GM18511 (cell line): ENCODE measurements at regions not wholly inside any gene's neighbourhood (a gene's known extent, or its start where the extent isn't known, plus 50 kb on each side); places are given as distances from the start of the nearest gene placed in this dataset.

ENCODE experiments used
- ATAC-seq: cut with Tn5 transposase; IDR thresholded peaks from one replicate; pipeline ENCODE4 v1.9.1; 2021; ENCODE audit warnings: mild to moderate bottlenecking, moderate library complexity; ENCODE audit not compliant: unreplicated experiment

DNA sequence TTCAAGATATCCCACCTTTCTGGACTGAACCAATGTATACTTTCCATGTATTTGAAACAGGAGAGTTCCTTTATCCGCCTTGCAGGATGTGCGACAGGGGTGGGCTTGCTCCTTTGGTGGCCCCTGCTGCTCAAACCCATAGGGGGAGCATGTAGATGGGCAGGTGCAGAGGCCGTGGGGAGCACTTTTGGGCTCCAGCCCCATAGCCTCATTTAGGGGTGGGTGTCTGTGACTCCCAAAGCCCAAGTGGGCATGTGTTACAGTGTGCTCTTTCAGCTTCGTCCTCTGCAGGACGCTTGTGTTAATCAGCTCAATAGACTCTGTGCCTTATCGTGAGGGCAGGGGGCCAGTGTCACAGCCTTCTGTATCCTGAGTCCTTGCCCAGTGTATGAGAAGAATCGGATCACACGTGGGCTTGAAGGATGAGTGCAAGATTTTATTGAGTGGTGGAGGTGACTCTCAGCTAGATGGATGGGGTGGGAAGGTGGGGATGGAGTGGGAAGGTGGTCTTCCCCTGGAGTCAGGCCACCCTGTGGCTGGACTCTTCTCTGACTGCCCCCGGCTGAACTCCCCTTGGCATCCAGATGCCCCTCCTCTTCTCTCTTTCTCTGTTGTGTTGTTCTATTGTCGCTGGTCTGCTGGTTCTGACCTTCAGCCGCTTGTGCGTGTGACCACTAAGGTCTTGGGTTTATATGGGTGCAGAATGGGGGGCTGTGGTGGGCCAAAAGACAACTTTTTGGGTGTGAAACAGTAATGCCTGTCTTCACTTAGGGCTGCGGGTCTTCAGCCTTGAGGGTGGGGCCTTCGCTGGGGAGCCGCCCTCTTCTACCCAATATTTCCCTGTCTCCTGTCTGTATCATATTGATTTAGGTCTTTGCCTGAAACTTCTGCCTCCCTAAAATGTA, 262.2 kb downstream of the GLRX3 start:
- ATAC-seq: no peak

DNA sequence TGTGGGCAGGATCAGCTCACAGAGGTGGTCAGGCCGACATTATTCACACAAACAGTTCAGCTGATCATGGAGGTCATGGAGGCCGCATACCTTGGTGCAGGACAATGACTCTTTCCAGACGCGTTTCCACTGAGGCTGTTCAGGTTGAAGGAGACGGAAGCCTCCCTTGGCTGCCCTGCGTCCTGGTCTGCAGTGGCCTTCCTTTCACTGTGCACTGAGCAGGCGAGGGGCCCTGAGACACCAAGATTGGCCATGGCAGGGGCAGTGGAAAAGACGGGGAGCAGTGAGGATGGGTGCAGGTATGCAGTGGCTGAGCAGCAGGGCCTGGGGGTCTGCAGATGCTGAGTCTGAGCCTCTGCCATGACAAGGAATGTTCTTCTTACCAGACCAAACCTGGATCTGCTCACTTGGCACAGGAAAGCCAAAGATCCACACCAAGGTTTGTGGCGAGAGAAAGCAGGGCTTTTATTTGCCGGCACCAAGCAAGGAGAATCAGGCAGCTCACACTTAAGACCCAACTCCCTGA, 263.3 kb downstream of the GLRX3 start:
- no peak for ATAC-seq

DNA sequence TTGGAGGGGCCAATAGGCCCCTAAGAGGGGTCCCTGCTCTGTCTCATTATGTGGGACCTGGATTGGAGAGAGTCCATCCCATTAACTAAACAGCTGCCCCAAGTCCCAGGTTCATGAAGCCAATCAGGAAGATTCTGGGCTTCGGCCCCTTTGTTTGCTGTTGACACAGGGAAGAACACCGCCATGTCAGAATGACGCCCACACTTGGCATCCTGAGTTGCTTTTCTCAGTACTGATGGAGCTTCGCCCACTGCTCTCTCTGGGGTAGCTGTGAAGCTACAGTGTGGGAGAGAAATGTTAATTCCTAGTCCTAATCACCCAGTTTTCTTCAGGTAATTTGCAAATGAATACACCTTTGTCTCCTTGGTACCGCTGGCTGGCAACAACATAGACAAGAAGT, 264.7 kb downstream of the GLRX3 start:
- no peak for ATAC-seq

DNA sequence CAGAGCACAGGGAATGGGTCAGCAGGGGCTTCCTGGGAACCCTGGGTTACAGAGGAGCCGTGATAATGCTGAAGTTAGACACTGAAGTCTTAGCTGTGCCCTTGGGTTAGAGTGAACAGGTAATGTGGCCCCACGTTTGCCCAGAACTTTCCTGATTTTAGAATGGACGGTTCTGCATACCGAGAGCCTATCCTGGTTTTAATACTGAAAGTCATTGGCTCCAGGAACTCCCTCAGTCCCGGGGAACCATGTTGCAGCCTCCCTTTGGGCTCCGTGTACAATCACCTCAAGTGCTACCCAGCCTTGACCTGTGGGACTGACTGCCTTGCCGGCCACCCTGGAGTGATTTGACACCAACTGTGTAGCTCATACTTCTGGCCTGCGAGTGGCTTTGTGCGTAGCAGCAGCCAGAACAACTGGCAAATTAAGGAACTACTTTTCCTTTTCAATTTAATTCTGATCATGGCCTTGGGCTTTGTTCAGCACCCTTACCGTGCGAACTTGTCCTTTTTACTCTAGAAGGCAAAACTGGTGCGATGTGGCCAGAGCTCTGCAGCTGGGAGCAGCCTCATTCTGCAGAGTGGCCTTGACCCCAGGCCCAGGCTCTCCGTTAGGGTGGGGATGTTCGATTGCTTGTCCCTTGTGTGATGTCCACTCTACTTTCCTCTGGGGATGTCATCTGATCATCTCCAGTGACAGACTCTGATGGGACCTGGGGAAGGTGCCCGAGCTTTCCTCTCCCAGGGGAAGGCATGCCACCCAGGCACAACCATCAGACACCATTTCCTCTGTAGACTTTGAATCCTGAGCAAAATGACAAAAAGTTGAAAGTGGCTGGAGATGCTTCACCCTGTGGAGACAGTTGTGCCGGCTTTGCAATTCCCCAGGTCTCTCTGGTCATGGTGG, 265.9 kb downstream of the GLRX3 start:
- ATAC-seq: no peak

DNA sequence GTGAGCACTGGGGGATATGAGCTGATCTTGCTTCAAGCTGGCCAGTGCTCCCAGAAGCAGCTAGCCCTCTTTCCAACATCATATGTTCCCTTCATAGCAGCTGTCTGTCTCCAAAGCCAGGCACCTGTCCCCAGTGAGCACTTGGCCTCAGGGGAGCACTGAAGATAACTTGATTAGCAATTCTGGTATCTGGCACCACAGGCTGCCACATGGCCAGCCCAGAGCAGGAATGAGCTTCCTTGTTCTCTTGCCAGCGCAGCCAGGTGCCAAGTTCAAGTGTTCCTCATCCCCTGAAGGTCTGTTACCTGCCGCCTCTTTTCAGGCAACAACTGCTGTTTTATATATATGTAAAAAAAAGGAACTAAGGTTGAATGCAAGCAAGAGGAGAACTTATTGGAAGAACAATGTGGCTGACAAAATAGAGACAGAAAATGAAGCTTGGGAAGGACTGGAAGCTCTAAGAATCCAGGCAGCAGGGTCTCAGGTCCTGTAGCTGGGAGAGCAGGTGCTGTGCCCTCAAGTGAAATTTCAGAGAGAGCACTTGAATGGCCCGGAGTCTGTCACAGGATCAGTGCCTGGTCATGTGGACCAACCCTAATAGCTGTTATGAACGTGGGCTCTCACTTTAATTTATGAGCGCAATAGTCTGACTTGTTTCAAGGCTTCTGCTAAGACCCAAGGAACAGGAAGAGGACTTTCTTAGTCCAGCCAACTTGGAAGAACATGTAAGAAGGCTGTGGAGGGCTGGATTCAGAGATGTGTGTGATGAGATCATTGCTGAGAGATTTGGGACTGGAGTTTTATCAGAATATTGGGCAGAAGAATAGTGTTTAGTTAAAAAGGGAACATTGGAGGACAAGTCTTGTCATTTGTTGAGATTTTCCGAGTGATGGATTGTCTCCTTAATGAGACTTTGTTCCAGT, 267.2 kb downstream of the GLRX3 start:
- ATAC-seq: no peak

DNA sequence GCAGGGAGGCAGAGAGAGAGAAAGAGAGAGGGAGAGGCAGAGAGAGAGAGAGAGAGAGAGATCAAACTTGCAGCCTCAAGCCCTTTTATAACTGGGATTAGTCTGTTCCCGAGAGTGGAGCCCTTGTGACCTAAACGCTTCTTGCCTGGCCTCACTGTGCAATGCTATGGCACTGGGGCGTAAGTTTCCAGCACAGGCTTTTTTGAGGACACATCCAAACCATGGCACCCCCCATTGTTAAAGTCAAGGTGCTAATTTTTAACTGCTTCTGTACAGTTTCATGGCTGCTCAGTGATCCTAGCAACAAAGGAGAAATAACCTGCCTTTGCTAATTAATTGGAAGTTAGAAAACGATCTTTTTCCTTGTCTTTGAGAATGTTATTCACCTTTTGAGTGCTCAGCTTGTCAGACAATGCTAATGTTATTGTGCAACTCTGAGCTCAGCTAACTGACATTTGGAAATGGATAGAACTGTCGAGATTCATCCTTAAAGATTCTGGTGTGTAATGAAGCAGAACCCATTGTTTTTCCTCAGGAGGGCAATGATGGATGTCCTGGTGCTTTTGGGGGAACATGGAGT, 268.4 kb downstream of the GLRX3 start:
- ATAC-seq: no peak

DNA sequence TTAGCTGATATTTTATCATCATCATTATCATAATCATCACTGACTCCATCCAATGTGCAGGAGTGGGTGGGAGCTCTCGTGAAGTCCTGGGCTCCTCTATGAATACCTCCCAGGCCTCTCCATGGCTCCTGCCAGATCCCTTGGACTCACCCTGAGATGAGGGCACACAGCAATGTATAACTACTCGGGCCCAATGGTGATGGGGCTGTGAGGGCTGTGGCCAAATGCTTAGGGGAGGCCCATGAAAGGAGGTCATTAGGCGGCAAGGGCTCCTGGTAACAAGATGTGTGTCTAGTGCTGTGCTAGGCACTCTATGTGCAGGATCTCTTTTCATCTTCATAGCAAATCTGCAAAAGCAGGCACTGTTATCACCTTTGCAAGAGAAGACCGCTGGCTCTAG, 270.9 kb downstream of the GLRX3 start:
- no peak for ATAC-seq

DNA sequence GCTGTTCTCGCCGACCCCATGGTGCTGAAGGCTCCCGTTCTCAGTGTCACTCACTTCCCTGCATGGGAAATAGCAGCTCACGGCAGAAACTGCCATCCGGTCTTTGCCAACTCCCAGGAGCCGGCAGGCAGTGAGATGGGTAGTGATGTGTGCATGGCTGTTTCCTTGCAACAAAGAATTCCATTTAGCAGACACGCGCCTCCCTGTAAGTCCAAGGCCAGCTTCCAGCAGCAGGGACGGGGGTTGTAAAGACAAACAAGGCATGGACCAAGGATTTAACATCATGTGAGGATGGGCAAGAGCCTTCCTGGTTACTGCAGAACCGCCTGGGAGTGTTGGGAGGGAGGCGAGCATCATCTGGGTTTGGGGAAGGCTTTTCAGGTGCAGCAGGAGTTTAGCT, 273.1 kb downstream of the GLRX3 start:
- no peak for ATAC-seq

DNA sequence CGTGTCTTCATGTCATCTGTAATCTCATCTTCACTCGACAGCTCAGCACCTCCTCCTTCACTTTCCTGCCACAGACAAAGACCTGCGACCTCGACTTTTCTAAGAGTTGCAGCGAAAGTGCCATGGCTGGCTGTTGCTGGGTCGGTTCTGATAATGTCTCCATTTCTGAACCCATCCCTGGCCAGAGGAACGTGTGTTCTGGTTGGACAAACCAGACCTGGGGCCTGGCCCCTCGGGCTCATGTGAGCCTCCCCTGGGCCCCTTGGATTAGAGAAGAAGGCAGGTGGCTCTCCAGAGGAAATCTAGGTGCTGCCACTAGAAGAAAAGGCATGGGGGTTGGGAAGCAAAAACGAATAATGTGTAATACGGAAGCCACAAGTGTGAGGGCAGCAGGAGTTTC, 273.7 kb downstream of the GLRX3 start:
- no peak for ATAC-seq

DNA sequence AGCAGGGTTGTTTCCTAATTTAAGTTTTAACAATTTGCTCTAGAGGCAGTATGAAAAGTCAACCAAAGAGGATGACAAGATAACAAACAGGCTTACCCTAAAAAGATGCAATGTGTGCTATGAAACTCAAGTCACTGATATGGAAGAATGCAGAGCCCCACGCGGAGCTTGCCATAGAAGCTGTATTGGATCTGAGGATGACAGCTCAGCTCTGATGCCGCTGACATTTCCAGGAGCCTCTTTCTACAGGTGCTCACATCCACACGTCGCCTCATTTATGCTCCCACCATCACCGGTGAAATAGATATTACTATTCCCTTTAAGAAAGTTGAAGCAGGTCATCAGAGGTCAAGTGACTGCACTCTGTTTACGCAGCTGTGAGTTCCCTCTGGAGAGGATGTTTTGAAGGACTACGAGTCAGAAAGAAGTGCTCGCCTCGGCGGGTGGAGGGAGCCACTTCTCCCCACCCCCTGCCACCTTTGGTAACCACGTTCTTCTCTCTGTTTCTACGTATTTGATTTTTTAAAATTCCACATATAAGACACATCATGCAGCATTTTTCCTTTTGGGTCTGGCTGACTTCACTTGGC, 275.4 kb downstream of the GLRX3 start:
- ATAC-seq: no peak

DNA sequence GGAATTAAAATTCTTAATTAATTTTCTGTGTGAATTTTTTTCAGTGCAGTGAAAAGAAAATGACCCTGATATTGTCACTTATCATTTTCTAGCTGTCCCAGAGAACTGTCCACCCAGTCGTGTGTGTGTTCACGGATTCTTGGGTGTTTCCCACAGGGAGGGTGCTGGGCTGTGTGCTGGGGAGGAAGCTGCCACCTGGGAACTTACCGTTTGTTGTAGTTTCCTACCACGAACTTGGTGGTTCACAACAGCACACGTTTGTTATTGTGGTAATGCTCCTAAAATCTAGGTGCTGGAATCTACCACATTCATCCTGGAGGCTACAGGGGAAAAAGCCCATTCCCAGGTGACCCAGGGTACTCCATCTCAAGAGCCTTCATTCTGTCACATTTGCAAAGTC, 276.1 kb downstream of the GLRX3 start:
- no peak for ATAC-seq

DNA sequence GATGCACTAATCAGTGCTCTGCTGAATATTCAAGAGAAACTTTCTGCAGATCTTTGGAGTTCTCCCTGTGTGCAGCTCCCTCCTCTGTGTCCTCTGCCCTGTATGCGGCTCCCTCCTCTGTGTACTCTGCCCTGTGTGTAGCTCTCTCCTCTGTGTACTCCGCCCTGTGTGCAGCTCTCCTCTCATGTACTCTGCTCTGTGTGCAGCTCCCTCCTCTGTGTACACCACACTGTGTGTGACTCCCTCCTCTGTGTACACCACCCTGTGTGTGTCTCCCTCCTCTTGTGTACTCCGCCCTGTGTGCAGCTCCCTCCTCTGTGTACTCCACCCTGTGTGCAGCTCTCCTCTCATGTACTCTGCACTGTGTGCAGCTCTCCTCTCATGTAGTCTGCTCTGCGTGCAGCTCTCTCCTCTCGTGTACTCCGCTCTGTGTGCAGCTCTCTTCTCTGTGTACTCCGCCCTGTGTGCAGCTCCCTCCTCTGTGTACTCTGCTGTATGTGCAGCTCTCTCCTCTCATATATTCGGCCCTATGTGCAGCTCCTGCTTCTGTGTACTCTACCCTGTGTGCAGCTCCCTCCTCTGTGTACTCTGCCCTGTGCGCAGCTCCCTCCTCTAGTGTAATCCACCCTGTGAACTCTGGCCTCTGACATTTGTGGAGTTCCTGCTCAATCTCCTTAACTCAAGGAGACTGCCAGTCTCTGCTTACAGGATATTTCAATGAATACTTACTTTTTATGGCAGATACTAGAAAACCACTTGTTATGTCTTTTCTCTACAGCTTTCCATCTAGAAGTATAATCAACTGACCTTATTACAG, 280.4 kb downstream of the GLRX3 start:
- ATAC-seq: no peak

DNA sequence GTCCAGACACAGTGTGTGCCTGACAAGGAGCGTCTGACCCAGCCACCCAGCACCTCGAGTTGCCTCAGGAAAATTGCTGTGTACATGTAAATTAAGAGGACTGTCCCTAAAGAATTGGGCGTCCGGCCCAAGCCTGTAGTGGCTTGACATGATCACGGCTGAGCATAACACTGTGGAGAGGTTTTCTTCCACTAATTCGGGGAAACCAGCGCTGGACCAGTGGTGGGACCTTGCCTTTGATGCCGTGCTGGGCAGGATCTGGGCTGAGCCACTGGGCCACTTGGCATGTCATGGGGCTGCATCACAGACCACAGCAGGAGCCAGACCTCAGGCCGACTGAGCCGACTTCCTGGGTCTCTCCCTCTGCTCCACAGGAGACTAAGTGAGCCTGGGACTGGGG, 282.5 kb downstream of the GLRX3 start:
- no peak for ATAC-seq

DNA sequence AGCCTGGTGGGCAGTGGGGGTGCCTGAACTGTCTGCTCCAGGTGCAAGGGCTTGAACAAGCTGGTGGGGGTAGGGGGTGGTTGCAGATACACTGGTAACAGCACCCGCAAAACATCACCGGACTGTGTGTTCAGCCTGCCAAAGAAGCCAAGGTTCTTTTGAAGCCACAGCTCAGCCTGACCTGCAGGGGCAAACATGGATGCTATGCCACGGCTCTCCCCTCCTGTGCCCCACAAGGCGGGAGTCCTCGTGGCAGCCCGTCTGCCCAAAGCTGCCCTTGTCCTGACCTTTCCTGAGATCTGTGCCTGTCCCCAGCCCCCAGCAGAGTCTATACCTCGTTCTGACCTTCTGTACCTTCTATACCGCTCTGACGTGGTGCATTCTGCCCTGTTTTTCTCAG, 285.7 kb downstream of the GLRX3 start:
- ATAC-seq: no peak

DNA sequence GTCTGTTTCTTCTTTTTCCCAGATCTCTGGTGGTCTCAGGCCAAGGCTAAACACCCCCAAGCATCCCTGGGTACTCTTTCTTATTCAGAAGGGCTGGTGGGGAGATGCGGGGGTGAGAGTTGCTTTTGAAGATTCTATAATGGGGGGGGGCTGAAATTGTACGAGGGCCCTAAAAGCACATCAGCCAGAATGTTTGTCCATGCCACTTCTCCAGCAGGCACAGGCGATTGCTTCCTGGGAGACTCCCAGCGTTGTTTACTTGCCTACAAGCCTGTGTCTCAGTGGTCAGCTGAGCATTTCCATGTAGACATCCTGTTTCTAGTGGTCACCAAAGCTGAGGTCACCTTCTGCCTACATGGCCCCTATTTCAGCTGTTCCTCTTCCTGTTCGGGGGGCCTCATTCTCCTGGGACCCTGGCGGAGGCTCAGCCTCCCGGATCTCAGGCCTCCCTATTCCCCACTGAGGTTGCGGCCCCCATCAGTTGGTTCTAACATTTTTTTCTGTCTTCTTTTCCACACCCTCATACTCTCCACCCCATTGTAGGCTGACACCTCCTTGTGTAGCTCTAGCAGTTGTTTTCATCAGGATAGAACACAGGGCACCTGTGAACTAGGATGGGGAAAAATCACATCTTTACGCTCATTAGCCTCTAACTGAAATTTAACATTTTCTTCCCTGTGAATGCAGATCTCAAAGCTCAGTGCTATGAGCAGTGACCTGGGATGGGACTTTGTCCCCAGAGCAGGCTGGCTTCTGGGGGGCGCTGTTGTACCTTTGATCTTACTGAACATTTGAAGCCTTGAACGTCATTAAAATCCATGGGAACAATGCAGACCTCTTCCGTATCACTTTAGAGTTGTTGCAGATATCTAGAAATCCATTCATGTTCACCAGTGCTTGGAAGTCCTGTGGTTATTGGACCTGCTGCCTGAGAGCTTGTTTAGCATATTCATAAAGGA, 286.5 kb downstream of the GLRX3 start:
- ATAC-seq: no peak

DNA sequence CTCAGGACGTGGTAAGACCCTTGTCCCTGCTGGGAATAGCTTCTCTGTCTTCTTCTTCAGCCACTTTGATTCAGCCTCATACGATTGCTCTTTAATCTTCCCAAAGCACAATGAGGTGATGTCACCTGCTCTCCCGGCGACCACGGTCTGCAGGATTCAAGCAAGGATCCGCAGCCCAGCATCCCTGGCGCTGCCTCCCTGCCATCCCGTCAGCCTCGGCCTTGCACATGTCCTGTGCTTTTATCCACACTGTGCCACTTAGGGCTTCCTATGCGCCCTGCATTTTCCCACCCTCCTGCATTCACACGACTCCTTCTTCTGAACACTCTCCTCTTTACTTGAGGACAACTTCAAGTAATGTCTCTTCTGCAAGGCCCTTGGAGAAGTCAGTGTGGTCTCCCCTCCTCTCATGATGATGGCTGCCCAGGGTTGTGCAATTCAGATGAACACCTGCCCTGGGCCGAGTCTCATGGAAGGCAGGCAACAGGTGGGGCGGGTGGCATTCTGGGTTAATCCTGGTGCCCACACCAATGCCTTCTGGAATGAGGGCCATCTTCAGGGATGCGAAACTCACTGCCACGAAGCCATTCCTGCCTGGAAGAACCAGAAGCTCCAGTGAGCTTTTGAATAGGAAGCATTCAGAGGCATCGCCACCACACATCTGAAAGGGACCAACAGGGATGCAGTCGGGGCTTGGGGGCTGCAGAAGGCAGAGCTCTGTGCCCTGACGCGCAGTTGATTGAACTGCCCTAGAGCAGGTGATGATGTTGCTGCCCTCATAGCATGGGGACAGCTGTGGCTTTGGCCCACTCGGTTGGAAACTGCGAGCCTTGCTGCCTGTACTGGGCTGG, 287.5 kb downstream of the GLRX3 start:
- no peak for ATAC-seq

DNA sequence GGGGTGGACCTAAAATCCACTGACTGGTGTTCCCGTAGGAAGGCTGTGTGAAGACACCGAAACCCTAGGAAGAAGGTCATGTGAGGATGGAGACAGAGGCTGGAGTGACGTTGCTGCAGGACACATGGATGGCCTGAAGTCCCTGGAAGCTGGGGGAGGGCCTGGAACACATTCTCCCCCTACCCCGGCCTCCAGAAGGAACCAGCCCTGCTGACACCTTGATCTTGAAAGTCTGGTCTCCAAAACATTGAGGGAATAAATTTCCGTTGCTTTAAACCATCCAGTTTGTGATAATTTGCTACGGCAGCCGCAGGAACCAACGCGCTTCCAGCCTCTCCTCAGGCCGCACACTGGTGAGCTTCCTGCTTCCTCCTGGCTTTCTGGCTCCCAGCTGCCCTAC, 288.2 kb downstream of the GLRX3 start:
- ATAC-seq: no peak
